GM10266 (cell line): ENCODE measurements at regions not wholly inside any gene's neighbourhood (a gene's known extent, or its start where the extent isn't known, plus 50 kb on each side); places are given as distances from the start of the nearest gene placed in this dataset.
"Not testable (repeated sequence)": the region's sequence is repeated elsewhere in the genome, so short reads cannot be mapped to it uniquely, and the experiment has no call there.

Source experiments
- DNase-seq: peaks from one replicate; pipeline ENCODE4 v3.0.0; 2012; ENCODE audit errors: extremely low spot score
- CTCF ChIP-seq: IDR thresholded peaks from 2 replicates; pipeline ENCODE4 v1.5.1; 2012; ENCODE audit warnings: mild to moderate bottlenecking, low read depth; ENCODE audit not compliant: control insufficient read depth, insufficient read depth; ENCODE audit errors: missing control alignments

DNA sequence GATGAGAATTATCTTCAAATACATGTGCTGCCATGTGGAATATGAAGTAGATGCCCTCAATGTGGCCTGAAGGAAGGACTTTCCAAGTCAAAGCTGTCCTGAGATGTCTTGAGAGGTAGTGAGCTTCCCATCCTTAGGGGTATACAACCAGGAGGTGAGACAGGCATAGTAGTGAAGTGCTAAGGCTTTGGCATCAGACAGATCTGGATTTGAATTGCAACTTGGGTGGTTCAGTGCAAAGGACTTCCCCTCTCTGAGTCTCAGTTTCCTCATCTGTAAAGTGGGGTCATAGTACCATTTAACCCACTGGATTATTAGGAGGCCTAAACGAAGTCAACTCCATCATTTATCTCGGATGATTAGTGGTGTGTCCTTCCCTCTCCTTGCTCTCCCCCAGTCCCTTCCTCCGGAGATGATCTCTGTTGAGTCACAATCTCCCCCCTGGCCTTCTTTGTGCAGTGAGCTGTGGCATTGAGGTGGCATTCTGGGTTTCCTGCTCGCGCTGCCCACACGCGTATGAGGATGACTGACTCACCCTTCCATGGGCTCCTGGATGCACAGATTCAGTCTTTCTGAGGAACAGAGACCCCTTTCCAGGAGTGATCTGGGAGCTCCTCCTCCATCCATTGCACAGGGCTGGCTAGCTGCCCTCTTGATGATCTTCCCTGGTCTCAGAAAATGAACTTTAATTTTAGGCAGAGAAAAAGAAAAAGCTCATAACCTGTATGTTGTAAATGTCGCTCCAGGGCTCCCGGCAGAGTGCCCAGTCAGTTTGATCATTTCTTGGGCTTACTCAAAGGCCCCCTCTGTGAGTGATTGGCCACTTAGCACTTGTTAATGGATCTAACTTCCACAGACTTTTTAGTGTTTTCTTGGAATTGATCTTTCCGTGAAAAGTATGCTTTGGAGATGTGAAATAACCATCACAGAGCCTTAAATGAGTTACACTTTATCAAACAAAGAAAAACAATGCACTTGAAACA, 354.6 kb downstream of the PTPRU start:
- no peak for TF ChIP-seq CTCF
- no peak for DNase-seq

GRCh38 chr1:29589716-29590115, 353.4 kb downstream of the PTPRU start:
- not testable (repeated sequence) for DNase-seq

DNA sequence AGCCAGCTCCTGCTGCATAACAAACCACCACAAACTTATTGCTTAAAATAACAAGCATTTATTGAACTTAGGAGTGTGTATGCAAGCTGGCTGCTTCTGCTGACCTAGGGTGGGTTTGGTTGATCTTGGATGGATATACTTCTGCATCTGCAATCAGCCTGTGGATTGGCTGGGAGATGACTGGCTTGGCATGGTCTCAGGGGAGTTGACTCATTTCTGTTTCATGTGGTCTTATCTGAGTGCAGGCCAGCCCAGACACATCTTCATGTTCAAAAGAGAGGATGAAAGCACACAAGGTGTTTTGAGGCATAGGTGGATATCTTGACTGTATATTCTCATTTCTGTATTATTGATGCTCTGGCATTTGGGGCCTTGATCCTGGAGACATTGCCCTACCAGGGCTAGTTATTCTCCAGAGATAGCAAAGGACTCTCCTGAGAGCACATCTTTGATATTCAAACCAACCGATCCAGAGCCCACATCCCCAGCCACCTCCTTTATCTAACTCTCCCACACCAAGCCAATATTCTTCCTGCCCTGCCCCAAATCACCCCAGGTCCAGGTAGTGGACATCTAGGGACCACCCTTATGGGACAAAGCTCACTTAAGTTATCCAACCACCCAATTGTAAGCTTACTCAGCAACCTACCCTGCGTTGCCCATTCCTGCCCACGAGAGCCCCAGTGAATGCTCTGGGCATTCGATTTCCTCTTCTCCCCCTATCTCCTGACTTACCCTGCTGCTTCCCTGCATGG, 350.8 kb downstream of the PTPRU start:
- no peak for DNase-seq
- no peak for TF ChIP-seq CTCF

DNA sequence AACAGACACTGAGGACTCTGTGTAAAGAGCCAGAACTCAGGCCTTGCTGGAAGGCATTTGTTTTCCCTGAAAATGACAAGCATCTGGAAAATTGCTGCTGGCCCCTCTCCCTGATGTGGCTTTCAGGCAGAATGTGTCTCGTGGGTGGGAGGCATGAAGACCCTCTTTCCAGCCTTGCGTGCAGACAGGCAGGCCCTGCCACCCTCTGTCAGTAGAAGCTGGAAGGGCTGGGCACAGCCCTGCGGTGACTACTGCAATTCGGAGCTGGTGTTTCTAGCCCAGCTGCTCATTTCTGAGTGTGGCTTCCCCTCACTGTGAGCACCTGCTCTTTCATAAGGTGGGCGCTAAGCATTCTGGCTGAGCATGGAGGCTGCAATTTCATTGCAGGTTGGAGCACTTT, 349.9 kb downstream of the PTPRU start:
- no peak for DNase-seq
- TF ChIP-seq CTCF = no peak

DNA sequence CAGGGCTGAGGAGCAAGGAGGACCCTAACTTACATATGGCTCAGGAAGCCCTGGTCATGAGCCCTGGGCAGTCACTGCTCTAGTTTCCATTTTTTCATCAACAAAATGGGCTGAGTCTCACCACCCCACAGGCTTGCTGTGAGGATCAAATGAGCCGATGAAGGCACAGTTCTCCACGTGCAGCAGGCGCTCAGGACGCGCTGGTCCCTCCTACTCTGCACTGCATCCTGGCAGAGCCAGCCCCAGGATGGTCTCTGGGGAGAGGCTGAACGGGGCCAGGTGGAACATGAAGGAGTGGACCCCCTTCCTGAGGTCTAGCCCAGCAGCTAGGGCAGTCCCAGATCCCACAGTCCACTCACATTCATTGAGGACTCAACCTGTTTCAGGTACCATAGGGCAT, 349.3 kb downstream of the PTPRU start:
- no peak for TF ChIP-seq CTCF
- no peak for DNase-seq

- no peak for DNase-seq
- TF ChIP-seq CTCF = no peak
Measured at GRCh38 chr1:29585201-29585600, 348.9 kb downstream of the PTPRU start.

DNA sequence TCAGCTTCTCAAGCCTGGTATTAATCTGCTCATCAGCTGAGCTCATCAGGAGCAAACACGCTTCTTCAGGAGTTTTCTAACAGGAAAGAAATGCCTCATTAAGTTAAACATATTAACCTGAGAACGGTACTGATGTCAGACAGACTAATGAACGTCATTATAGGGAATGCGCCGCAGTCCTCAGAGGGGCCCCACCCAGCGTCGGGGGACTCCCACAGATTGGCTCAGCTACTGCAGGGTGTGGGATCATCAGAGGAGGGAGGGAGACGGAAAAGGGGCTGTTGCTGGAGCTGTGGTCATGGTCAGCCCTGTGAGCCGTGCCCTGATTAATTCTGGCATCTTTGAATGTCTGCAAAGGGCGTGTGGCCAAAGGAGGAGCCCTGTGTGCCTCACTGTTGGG, 348.5 kb downstream of the PTPRU start:
- no peak for DNase-seq
- no peak for TF ChIP-seq CTCF
